WTC11 (cell line): ENCODE measurements at regions not wholly inside any gene's neighbourhood (a gene's known extent, or its start where the extent isn't known, plus 50 kb on each side); places are given as distances from the start of the nearest gene placed in this dataset.

ENCODE experiments used
- ATAC-seq: fragments of 200-7000 bp; cut with Tn5 transposase; 2 replicates; pipeline ENCODE4 v1.10.0; 2021; ENCODE audit warnings: mild to moderate bottlenecking, moderate library complexity
- CTCF ChIA-PET: fragments of 300-600 bp; sonication (Branson Sonifier 250); formaldehyde crosslinking; loops from one replicate; lab custom pipeline; 2021; ENCODE audit warnings: antibody characterized with exemption; lab: Charles Lee
- POLR2A ChIA-PET: fragments of 350-600 bp; sonication (Branson Sonifier 250); formaldehyde crosslinking; loops from one replicate; lab custom pipeline; 2021; ENCODE audit warnings: antibody characterized with exemption; lab: Charles Lee
- DNase-seq: peaks from one replicate; pipeline ENCODE4 v3.0.0; 2021; ENCODE audit warnings: low spot score
- H3K27ac Mint-ChIP-seq: 2 replicates; pipeline ENCODE4 v1.8.0; 2021; ENCODE audit warnings: mixed read lengths
- H3K27me3 Mint-ChIP-seq: 2 replicates; pipeline ENCODE4 v1.8.0; 2021; ENCODE audit warnings: low read depth, mild to moderate bottlenecking, moderate library complexity, mixed read lengths
- H3K36me3 Mint-ChIP-seq: 2 replicates; pipeline ENCODE4 v1.8.0; 2021; ENCODE audit warnings: mixed read lengths
- H3K4me1 Mint-ChIP-seq: 2 replicates; pipeline ENCODE4 v1.8.0; 2022; ENCODE audit warnings: mixed read lengths
- H3K4me3 Mint-ChIP-seq: 2 replicates; pipeline ENCODE4 v1.8.0; 2021; ENCODE audit warnings: mild to moderate bottlenecking, moderate library complexity, mixed read lengths
- H3K9me3 Mint-ChIP-seq: 2 replicates; pipeline ENCODE4 v1.8.0; 2021; ENCODE audit warnings: mixed read lengths
- ATF6 ChIP-seq: sonication (generic); formaldehyde crosslinking; IDR thresholded peaks from 2 replicates; pipeline ENCODE4 v1.8.1; 2023; ENCODE audit warnings: mild to moderate bottlenecking, missing genetic modification reagents
- E2F4 ChIP-seq: sonication (generic); formaldehyde crosslinking; IDR thresholded peaks from 2 replicates; pipeline ENCODE4 v1.8.1; 2022; ENCODE audit warnings: low read depth, mild to moderate bottlenecking, moderate library complexity, missing genetic modification reagents, borderline replicate concordance
- EMX1 ChIP-seq: fragments of 250-450 bp; sonication (Bioruptor Pico); IDR thresholded peaks from 2 replicates; pipeline ENCODE4 v1.8.0; 2021; ENCODE audit warnings: mild to moderate bottlenecking
- ESRRA ChIP-seq: sonication (generic); formaldehyde crosslinking; IDR thresholded peaks from 2 replicates; pipeline ENCODE4 v1.8.1; 2022; ENCODE audit warnings: mild to moderate bottlenecking, missing genetic modification reagents, borderline replicate concordance
- FOXJ3 ChIP-seq: sonication (generic); formaldehyde crosslinking; IDR thresholded peaks from 2 replicates; pipeline ENCODE4 v1.9.0; 2021; ENCODE audit warnings: missing genetic modification reagents, mild to moderate bottlenecking, borderline replicate concordance
- FOXK1 ChIP-seq: sonication (generic); formaldehyde crosslinking; IDR thresholded peaks from 2 replicates; pipeline ENCODE4 v1.8.0; 2022; ENCODE audit warnings: mild to moderate bottlenecking, moderate library complexity, missing genetic modification reagents
- FOXP1 ChIP-seq: sonication (generic); formaldehyde crosslinking; IDR thresholded peaks from 2 replicates; pipeline ENCODE4 v1.8.0; 2022; ENCODE audit warnings: missing genetic modification reagents, mild to moderate bottlenecking, moderate library complexity, borderline replicate concordance
- GRHL2 ChIP-seq: fragments of 250-450 bp; sonication (Bioruptor Pico); IDR thresholded peaks from 2 replicates; pipeline ENCODE4 v1.8.0; 2022; ENCODE audit warnings: mild to moderate bottlenecking, moderate library complexity; ENCODE audit not compliant: insufficient replicate concordance, severe bottlenecking
- HMGA2 ChIP-seq: fragments of 250-450 bp; sonication (Bioruptor Pico); IDR thresholded peaks from 2 replicates; pipeline ENCODE4 v1.4.0; 2021; ENCODE audit warnings: mild to moderate bottlenecking, moderate library complexity
- JUN ChIP-seq: sonication (generic); formaldehyde crosslinking; IDR thresholded peaks from 2 replicates; pipeline ENCODE4 v1.8.0; 2023; ENCODE audit warnings: mild to moderate bottlenecking, missing genetic modification reagents
- MAX ChIP-seq: sonication (generic); formaldehyde crosslinking; IDR thresholded peaks from 2 replicates; pipeline ENCODE4 v1.8.0; 2022; ENCODE audit warnings: mild to moderate bottlenecking, missing genetic modification reagents
- MLX ChIP-seq: sonication (generic); formaldehyde crosslinking; IDR thresholded peaks from 2 replicates; pipeline ENCODE4 v1.8.1; 2023; ENCODE audit warnings: mild to moderate bottlenecking, missing genetic modification reagents, moderate library complexity
- NFE2L1 ChIP-seq: sonication (generic); formaldehyde crosslinking; IDR thresholded peaks from 2 replicates; pipeline ENCODE4 v1.8.1; 2023; ENCODE audit warnings: missing genetic modification reagents
- NR2C2 ChIP-seq: sonication (generic); formaldehyde crosslinking; IDR thresholded peaks from 2 replicates; pipeline ENCODE4 v1.8.0; 2022; ENCODE audit warnings: mild to moderate bottlenecking, missing genetic modification reagents
- NR3C1 ChIP-seq: sonication (generic); formaldehyde crosslinking; conservative IDR thresholded peaks from 2 replicates; pipeline ENCODE4 v1.8.1; 2023; ENCODE audit warnings: low read depth, mild to moderate bottlenecking, missing genetic modification reagents
- SMAD3 ChIP-seq: sonication (generic); formaldehyde crosslinking; IDR thresholded peaks from 2 replicates; pipeline ENCODE4 v1.8.0; 2022; ENCODE audit warnings: missing genetic modification reagents, mild to moderate bottlenecking, borderline replicate concordance
- SOX15 ChIP-seq: fragments of 250-450 bp; sonication (Bioruptor Pico); IDR thresholded peaks from 2 replicates; pipeline ENCODE4 v1.9.0; 2021; ENCODE audit warnings: mild to moderate bottlenecking
- USF2 ChIP-seq: sonication (generic); formaldehyde crosslinking; IDR thresholded peaks from 2 replicates; pipeline ENCODE4 v1.8.1; 2023; ENCODE audit warnings: mild to moderate bottlenecking, missing genetic modification reagents, moderate library complexity
- ZNF219 ChIP-seq: sonication (generic); formaldehyde crosslinking; IDR thresholded peaks from 2 replicates; pipeline ENCODE4 v1.8.0; 2023; ENCODE audit warnings: missing genetic modification reagents, mild to moderate bottlenecking, borderline replicate concordance
- ZNF281 ChIP-seq: sonication (generic); formaldehyde crosslinking; IDR thresholded peaks from 2 replicates; pipeline ENCODE4 v1.8.0; 2023; ENCODE audit warnings: mild to moderate bottlenecking, missing genetic modification reagents
- ZNF396 ChIP-seq: fragments of 250-450 bp; sonication (Bioruptor Pico); IDR thresholded peaks from 2 replicates; pipeline ENCODE4 v1.8.0; 2021; ENCODE audit warnings: mild to moderate bottlenecking, moderate library complexity, borderline replicate concordance
- ZNF423 ChIP-seq: fragments of 250-450 bp; sonication (Bioruptor Pico); IDR thresholded peaks from 2 replicates; pipeline ENCODE4 v2.1.2; 2022; ENCODE audit warnings: mild to moderate bottlenecking, moderate library complexity
- ZNF425 ChIP-seq: fragments of 250-450 bp; sonication (Bioruptor Pico); conservative IDR thresholded peaks from 2 replicates; pipeline ENCODE4 v1.9.0; 2021; ENCODE audit warnings: mild to moderate bottlenecking

GRCh38 chr1:227454686-227455085 is 108.7 kb upstream of the ZNF678 start (continued):
- TF ChIP-seq USF2 (CRISPR knock-in tag) (no peak), ZNF423 (CRISPR knock-in tag) (no peak), ATF6 (no peak), MAX (CRISPR knock-in tag) (no peak), HMGA2 (CRISPR knock-in tag) (no peak), ZNF425 (CRISPR knock-in tag) (no peak), ZNF281 (CRISPR knock-in tag) (no peak), ZNF396 (no peak), FOXP1 (no peak), FOXK1 (CRISPR knock-in tag) (no peak)

- no peaks in the 10 kb centered on the region for H3K36me3 Mint-ChIP-seq
- POLR2A ChIA-PET: no interaction called here
- TF ChIP-seq FOXJ3 (CRISPR knock-in tag): no peak
- TF ChIP-seq ESRRA (CRISPR knock-in tag): no peak
- TF ChIP-seq SMAD3 (CRISPR knock-in tag): no peak
- no peak for TF ChIP-seq EMX1
- no peak for TF ChIP-seq SOX15
- no peak for TF ChIP-seq NR2C2
- TF ChIP-seq MLX (CRISPR knock-in tag): no peak
- no peak for TF ChIP-seq E2F4 (CRISPR knock-in tag)
- no peak for TF ChIP-seq ZNF219 (CRISPR knock-in tag)
- TF ChIP-seq JUN: no peak
- TF ChIP-seq GRHL2 (CRISPR knock-in tag): no peak
- TF ChIP-seq NR3C1 (CRISPR knock-in tag): no peak
- TF ChIP-seq NFE2L1: no peak
- TF ChIP-seq, all 79 proteins: peak for 0
Observed at GRCh38 chr1:227453631-227454355, 109.6 kb upstream of the ZNF678 start.

More at GRCh38 chr1:227453631-227454355, 109.6 kb upstream of the ZNF678 start:
- no peak for DNase-seq
- Mint-ChIP-seq H3K27ac (no peak overlapping the region), H3K4me1 (no peaks in the 10 kb centered on the region), H3K9me3 (no peaks in the 10 kb centered on the region), H3K27me3 (peaks cover 3% of the 10 kb centered on the region; the same call in 1 of the 2 replicates), H3K4me3 (no peak overlapping the region)
- ATAC-seq: no peak
- CTCF ChIA-PET: no interaction called here
